GM18511 (cell line): ENCODE measurements at regions not wholly inside any gene's neighbourhood (a gene's known extent, or its start where the extent isn't known, plus 50 kb on each side); places are given as distances from the start of the nearest gene placed in this dataset.

Experiments used
- ATAC-seq: cut with Tn5 transposase; IDR thresholded peaks from one replicate; pipeline ENCODE4 v1.9.1; 2021; ENCODE audit warnings: mild to moderate bottlenecking, moderate library complexity; ENCODE audit not compliant: unreplicated experiment

- ATAC-seq: no peak
Observed at GRCh38 chr11:15481871-15482270, 367.1 kb downstream of the INSC start.

- peak; percentile 73 for ATAC-seq
Observed at GRCh38 chr11:15483205-15483604, 368.5 kb downstream of the INSC start.

DNA sequence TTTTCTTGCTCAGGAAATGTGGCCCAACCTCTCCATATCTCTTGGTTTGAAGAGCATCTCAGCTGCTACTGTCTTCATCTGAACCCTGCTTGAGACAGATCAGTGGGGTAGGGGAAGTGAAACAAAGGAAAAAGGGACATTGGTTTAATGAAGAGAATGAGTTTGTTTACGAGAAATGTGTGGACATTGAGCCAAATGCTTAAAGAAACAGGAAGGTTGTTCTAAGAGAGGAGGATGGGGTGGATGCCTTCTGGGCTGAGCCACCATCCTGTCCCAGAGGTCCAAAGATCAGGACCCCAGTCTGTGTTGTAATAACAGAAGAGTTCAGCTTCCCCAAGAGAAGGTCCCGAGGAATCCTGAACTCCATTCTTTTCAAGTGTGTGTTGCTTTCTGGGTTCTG is 369.7 kb downstream of the INSC start:
- no peak for ATAC-seq

DNA sequence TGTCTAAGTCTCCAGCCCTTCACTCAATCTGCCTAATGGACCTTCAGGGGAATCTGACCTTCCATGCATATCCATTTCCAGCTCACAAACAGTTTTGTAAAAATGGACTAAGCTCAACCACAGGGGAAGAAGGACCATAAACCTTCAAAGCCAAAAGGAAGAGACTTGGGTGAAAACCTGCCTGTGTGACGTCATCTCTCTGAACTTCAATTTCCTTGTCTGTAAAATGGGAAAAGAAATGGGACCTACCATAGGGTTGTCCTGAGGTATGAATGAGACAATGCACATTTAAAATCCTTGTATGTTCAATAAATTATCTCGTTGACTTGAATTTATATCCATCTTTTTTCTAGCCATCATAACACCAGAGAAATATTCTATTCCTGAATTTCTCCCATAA is 370.7 kb downstream of the INSC start:
- ATAC-seq: no peak

GRCh38 chr11:15489281-15489680 is 374.6 kb downstream of the INSC start:
- no peak for ATAC-seq

- no peak for ATAC-seq
Observed at GRCh38 chr11:15490535-15490934, 375.8 kb downstream of the INSC start.

DNA sequence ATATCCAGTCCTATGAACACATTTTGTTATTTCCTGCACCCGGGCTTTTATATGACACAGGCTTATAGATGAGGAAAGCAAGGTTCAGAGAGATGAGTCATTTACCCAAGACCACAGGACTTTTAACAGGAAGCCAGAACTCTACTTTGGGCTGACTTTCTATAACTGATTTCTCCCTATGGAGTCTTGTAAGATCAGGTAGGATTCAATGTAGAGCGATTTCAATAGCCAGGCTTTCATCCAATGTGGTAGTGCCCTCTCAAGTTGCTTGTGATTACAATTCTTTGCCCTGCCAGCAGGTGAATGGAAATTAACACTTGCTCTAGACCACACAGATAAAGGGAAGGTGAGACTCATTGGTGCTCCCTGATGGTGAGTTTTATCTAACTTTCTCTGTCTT is 378.3 kb downstream of the INSC start:
- no peak for ATAC-seq

DNA sequence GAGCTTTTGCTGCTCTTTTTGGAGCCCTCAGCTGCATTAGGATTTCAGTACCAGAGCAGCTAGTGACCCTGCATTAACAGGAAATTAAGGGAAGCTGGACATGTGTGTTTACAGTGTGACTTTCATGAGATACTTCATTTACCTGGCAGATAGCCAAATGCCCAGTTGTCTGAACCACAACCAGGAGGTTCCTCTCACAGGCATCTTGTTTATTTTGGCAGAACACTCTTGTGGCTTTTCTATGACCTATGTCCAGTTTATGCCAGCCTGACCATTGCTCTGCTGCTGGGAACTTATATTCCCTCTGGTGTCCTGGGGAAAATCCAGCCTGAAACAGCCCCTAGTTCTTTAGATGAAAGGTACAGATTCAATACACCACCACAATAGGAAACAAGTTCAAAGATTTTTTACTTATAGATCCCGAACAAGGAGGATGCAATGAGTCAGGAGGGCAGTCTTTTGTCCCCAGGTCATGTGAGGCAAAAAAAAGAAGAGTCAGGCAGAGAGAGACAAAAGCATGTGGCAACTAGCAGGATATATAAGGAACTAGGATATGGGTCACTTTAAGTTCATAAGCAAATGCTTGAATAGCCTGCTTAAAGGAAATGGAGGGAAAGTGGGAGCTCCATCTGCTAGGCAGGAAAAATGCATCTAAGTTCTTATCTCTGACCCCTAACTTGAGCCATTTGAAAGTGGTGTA is 379.3 kb downstream of the INSC start:
- no peak for ATAC-seq

- no peak for ATAC-seq
Observed at GRCh38 chr11:15494740-15495139, 380.0 kb downstream of the INSC start.

DNA sequence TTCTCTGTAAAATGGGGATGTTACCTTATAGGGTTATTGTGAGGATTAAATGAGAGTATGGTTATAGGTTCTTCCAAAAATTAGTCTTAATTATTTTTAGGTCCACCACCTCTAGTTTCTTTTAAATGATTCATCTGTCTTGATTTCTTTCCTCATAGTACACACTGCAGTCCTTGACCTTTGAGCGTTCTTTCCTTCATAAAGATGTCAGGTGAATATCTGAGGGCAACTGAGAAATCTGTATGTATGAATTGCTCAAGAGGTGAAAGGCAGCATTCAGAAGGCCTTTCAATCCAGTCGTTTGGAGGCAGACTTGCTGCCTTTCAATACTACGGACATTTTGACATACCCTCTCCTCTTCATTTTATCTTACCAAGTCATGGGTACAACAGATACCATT is 380.7 kb downstream of the INSC start:
- no peak for ATAC-seq

DNA sequence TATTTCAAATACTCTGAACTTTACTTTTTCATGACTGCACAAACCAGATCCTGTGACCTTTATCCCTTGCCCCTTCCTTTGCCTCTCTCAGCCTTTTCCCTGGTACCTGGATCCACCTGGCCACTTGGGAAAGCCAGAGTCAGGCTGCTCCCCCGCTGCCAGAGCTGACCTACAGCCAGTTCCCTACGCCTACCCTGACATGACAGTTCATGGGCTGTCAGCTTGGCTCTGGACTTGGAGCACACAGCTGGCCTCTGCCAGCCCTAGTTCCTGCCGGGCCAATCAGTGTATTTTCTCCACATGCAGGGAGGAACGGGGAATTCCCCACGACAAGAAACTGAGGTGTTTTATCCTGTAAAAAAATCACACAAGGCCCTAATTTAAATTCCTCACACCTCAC is 382.6 kb downstream of the INSC start:
- ATAC-seq: no peak

GRCh38 chr11:15499674-15500073 is 385.0 kb downstream of the INSC start:
- ATAC-seq: no peak

GRCh38 chr11:15500643-15501042 is 385.9 kb downstream of the INSC start:
- no peak for ATAC-seq

- ATAC-seq: no peak
Observed at GRCh38 chr11:15501566-15501965, 386.8 kb downstream of the INSC start.

- no peak for ATAC-seq
Observed at GRCh38 chr11:15505155-15505554, 390.4 kb downstream of the INSC start.

DNA sequence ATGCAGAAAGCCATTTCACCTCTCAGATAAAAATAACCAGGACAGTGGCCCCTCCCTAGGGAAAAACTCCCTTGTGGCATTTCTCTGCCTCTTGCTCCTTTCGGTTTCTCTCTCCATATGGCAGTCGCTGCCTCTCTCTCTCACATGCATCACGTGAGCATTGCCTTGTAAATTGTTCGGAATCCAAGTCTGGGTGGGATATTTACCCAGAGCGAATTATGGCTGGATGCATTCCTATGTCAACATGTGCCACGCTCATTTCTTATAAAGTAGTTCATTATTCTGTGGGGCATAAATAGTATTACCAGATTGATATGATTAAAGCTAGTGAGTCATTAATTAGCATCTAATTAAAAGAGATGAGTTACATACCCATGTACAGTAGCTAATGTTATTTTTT is 392.9 kb downstream of the INSC start:
- ATAC-seq: no peak

GRCh38 chr11:15509082-15509481 is 394.4 kb downstream of the INSC start:
- no peak for ATAC-seq

GRCh38 chr11:15519124-15519791 is 404.5 kb downstream of the INSC start:
- peak; percentile 66 for ATAC-seq

GRCh38 chr11:15519911-15520310 is 405.2 kb downstream of the INSC start:
- ATAC-seq: no peak

- no peak for ATAC-seq
Observed at GRCh38 chr11:15523543-15523942, 408.8 kb downstream of the INSC start.

DNA sequence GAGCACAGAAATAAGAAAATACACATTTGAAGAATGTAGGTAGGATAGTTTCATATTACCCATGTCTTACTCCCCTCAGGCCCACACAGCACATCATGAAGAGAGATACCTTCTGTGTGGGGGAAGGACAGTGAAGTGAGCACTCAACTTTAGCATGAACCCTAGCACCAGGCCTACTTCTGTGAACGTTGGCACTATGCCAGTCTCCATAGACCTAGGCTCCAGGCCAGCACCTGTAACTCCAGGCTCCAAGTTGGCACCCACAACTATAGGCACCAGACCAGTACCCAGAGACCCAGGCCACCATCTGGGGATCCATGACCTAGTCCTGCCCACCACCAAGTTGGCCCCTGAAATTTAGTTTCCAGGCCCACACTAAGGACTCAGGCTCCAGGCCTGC is 410.9 kb downstream of the INSC start:
- no peak for ATAC-seq

DNA sequence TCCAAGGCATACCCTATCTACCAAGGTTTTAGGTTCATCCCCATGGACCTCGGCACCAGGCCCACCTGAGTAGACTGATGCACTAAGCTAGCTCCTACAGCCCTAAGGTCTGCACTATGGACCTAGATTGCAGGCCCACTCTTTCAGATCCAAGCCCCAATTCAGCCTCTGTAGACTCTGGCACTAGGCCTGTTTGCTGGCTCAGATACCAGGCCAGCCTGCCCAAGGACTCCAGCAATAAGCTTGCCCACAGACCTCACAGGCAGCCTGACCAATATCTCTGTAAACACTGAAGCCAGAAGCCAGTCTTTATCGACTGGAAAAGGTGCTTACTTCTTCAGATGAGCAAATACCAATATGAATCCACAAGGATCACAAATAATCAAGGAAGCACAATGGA is 411.3 kb downstream of the INSC start:
- no peak for ATAC-seq
